G401.6 (cell line): ENCODE measurements at regions not wholly inside any gene's neighbourhood (a gene's known extent, or its start where the extent isn't known, plus 50 kb on each side); places are given as distances from the start of the nearest gene placed in this dataset.

Experiments
- FAIRE-seq: peaks from 2 replicates; lab custom pipeline; 2012; peaks lifted over from hg19 to GRCh38; lab: Jason Lieb, UNC

DNA sequence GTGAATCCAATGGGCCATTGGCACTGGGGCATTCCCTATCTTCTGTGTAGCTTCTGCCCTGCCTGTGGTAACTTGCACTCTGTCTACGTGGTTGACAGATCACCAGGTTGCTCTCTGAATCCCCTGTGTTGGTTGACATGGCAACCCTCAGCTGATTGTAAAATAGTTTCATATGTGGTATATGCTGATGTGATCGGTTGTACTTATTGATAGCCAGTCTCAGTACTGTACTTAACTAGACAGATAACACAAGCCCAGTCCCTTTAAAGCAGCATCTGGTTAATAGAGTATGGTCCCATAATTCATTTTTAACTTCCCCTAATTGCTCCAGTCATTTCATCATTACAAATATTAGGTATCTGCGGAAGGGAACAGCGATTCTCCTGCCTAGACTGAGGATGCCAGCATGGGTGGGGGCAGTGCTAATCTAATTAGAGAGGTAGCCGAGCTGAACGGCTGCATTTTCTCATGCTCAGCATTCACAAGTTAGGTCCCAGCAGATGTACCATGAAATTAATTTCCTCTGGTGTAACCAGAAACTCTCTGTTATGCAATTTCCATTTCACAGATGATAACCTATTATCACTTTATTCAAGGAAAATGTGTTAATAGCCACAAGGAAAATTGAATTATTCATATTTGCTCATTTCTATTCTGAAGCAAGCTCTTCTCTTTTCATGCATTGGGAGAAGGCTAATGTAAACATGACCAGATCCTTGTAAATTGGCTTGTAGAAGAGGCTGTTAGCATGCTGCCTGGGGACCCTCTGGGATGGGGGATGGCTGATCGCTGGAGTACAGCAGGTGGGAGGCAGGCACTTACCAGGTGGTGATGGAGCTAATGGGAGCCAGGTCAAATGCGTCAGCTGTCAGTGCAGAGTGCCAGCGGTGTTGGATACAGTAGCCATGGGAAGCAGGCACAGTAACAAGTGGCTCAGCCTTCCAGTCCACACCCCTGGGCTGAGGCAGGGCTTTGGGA, 608.3 kb downstream of the GALR1 start:
- FAIRE-seq = no peak

- no peak for FAIRE-seq
These were observed 610.0 kb downstream of the GALR1 start for GRCh38 chr18:77859634-77860033.

DNA sequence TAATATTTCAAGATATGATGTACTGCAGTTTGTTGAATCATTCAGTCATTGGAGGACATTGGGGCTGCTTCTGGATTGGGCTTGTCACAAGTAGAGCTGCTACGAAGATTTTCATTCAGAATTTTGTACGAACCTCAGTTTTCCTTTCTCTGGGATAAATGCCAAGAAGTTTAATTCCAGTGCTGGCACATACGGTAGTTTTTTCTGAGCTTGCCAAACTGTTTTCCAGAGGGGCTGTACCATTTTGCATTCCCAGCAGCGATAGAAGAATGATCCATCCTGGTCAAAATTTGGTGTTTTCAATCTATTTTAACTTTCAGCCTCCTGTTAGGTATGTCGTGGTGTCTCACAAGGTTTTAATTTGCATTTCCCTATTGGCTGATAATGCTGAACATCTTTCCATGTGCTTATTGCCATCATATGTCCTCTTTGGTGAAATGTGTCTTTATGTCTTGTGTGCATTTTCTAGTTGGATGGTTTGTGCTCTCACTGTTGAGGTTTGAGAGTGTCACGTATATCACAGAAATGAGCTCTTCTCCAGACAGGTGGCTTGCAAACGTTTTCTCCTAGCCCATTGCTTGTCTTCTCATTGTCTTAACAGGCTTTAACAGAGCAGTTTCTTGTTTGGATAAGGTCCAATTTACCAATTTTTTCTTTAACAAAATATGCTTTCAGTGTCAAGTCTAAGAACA, 612.6 kb downstream of the GALR1 start:
- FAIRE-seq = no peak

GRCh38 chr18:77865853-77866252, 616.2 kb downstream of the GALR1 start:
- no peak for FAIRE-seq

- FAIRE-seq = no peak
These were observed 616.7 kb downstream of the GALR1 start for GRCh38 chr18:77866351-77866750.

DNA sequence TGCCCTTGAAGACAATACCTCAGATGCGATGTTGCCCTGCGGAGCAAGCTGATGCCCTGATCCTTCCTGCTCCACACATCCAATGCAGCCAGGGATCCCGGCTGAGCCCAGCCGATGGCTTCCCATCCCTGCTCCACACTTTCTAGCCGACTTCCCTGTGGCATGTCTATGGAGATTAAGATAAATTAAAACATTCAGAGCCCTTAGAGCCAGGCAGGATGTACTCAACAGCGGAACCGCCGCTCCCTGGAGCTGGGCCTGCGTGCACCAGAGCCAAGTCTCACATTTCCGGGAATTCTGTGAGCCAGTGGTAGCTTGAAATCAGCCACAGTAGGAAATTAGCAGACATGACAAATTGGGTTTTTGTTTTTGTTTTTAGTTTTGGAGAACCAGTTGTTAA, 620.6 kb downstream of the GALR1 start:
- FAIRE-seq = no peak

GRCh38 chr18:77870894-77871293, 621.2 kb downstream of the GALR1 start:
- FAIRE-seq = no peak

- FAIRE-seq = no peak
These were observed 622.5 kb downstream of the GALR1 start for GRCh38 chr18:77872166-77872565.

GRCh38 chr18:77876319-77876865, 626.7 kb downstream of the GALR1 start:
- FAIRE-seq = no peak

DNA sequence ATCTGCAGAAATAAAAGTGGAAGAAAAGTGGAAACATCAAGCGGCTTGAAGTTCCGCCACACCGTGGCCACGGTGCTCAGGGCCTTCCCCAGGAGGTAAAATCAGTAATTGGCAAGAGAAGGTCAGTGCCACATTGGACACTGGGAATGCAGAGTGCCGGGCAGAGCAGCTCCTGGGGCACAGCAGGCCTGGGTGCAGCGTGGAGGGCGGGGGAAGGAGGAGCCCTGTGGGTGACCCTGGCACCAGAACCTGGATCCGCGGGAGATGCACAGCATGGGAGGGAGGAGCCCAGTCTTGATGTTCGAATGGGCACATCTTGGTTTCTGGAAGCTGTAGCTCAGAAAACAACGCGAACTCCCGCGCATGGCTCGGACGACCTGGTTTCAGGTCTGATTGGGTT, 630.2 kb downstream of the GALR1 start:
- FAIRE-seq = no peak

DNA sequence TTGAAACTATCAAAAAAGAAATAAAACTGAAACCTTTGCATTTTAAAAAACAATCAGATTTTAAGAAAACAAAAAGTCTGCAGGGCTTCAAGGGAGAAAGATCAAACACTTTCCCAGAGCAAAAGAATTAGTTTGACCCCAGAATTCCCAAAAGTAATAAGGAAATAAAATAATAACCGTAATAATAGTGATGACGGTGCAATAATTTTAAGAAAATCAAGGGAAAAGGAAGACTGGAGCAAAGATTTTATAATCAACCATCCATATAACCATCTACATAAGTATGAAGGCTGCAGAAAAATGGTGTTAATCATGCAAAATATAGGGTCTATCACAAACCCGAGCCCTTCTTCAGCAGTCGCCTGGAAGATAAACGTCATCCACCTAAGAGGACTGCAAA, 634.8 kb downstream of the GALR1 start:
- FAIRE-seq = no peak

GRCh38 chr18:77894060-77894459, 644.4 kb downstream of the GALR1 start:
- no peak for FAIRE-seq

GRCh38 chr18:77895250-77895649, 645.6 kb downstream of the GALR1 start:
- no peak for FAIRE-seq

GRCh38 chr18:77896586-77897252, 647.1 kb downstream of the GALR1 start:
- no peak for FAIRE-seq

- no peak for FAIRE-seq
These were observed 648.0 kb downstream of the GALR1 start for GRCh38 chr18:77897606-77898005.

GRCh38 chr18:77899972-77900754, 650.5 kb downstream of the GALR1 start:
- no peak for FAIRE-seq

DNA sequence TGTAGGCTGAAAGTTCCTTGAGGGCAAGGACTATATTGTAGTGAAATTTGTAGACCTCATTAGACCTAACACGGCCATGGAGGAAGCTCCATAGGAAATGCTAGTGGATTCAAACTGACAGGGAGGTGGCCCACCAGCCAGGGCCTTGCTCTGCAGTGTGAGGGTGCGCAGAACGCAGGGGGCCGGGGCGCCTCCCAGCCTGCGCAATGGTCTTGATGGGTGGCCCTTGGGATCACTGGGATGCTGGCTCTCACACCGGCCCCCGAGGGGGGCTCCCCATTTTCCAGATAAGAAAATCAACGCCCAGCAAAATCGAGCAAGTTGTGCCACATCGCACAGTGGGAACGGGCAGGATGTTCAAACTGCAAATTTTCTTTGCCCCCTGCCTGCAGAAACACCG, 655.4 kb downstream of the GALR1 start:
- no peak for FAIRE-seq

GRCh38 chr18:77905449-77906055, 655.9 kb downstream of the GALR1 start:
- FAIRE-seq = no peak

DNA sequence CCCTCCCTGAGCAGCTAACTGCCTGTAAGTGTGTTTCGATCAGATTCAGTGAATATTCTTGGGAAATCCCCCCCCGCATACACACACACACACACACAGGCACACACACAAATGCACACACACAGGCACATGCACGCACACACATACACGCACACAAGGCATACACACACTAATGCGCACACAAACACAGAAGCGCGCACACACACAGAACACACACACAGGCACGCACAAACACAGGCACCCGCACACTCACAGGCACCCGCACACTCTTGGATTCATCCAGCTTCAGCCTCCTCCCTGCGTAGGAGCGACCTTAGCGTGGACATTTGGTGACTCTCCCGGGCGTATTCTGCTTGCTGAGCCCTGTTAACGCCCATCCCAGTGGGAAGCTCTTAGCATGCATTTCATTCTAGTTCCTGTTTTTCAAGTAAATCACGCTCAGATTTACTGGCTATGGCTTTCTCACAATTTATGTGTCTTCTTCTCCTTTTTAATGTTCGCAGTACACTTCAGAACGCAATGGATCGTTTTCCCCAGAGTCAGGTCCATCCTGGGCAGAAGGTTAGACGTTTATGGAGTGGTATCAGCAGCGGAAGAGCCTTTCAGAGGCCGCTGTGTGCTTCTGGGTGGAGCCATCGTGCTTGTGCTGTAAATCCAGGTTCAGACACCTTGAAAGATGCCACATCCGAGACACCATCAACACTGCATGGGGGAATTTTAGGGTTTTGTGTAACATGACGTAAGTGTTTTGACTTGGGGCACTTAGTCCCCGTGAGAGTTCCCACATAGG, 656.6 kb downstream of the GALR1 start:
- no peak for FAIRE-seq

DNA sequence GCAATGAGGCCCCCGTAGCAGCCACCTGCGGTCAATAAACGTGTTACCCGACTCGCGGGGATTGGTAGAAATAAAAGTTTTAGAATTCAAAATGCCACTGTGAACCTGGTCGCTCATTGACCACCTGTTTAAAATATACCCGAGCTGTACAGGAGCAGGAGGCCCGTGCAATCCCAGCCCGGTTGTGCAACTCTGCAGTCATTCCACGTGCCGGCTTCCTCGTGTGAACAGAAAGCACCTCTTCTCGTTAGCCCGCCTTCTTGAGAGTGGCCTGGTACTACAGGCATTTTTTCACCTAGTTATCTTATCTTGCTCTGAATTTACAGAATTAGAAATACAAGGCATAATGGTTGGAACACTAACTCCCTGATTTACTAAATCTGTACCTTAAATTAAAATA, 660.7 kb downstream of the GALR1 start:
- FAIRE-seq = no peak
